Adipocyte (in vitro differentiated cells): ENCODE measurements at regions not wholly inside any gene's neighbourhood (a gene's known extent, or its start where the extent isn't known, plus 50 kb on each side); places are given as distances from the start of the nearest gene placed in this dataset.
A peak's percentile ranks its signal among the peaks of the same experiment; 100 is the strongest.
"Not testable (repeated sequence)": the region's sequence is repeated elsewhere in the genome, so short reads cannot be mapped to it uniquely, and the experiment has no call there.

ENCODE experiments used
- DNase-seq: peaks from one replicate; pipeline ENCODE4 v3.0.0-alpha.2; 2015; ENCODE audit warnings: low read depth
- H3K27me3 ChIP-seq: replicated peaks from 2 replicates; pipeline ENCODE4 v1.7.0; 2013; ENCODE audit warnings: mild to moderate bottlenecking, low read length, moderate library complexity; ENCODE audit not compliant: control insufficient read depth, insufficient read depth
- H3K36me3 ChIP-seq: 2 replicates; pipeline ENCODE4 v1.7.0; 2013; ENCODE audit warnings: low read length, mild to moderate bottlenecking, moderate library complexity; ENCODE audit not compliant: control insufficient read depth, insufficient read depth, severe bottlenecking
- H3K4me1 ChIP-seq: 2 replicates; pipeline ENCODE4 v1.7.0; 2013; ENCODE audit warnings: mild to moderate bottlenecking, low read length, moderate library complexity; ENCODE audit not compliant: control insufficient read depth, insufficient read depth
- H3K4me3 ChIP-seq: 2 replicates; pipeline ENCODE4 v1.7.0; 2013; ENCODE audit warnings: mild to moderate bottlenecking, low read length, moderate library complexity
- H3K9ac ChIP-seq: 2 replicates; pipeline ENCODE4 v1.7.0; 2013; ENCODE audit warnings: mild to moderate bottlenecking, low read length, moderate library complexity
- H3K9me3 ChIP-seq: 2 replicates; pipeline ENCODE4 v1.7.0; 2013; ENCODE audit warnings: mild to moderate bottlenecking, low read length, moderate library complexity; ENCODE audit not compliant: control insufficient read depth

DNA sequence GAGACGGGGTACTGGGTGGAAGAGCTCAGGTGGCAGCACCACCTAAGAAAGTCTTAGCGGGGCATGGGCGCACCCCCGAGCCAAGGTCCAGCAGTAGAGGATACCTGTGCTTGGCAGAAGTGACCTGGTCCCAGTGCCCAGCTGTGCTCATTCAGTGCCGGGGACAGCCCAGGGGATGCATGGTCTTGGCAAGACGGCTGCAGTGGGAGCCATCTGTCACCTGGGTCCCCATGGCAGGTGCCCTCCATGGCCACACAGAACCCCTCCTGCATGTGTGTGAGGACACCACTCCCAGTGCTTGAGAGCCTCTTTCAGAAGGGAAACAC, 664.7 kb downstream of the QKI start:
- DNase-seq: no peak

DNA sequence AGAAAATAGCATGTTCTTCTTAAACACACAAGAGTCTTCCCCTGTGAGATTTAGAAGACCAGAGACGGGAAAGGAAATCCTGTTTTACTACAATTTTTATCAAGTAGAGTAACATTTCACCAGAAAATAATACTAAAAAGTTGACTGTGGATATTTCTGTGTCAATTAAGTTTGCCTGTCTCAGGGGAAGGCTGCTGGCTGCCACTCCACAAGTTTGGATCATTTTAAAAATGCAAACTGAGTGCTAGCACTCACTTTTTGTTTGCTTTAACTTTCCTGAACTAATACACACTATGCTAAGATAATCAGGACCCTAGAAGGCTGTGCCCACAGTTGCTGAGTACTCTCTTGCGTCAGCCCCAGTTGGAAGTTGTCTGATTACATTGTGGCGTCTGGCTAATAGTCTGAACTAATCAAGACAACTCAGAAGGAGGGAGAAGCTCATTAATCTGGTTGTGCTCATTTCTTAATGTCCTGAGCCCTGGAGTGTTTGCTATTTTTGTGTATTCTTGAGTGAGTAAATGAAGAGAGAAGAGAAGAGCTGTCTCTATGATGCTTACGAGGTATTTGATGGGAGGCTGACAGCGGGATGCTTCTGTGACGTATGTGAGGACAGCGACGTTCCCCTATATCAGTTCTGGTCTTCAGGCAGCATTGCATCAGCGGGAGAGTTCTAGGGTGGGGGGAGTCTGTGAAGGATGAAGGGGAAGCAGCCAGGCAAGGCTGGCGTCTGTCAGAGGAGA, 664.2 kb downstream of the QKI start:
- peaks cover 10% of the 10 kb centered on the region for H3K4me1 ChIP-seq
- no peaks in the 10 kb centered on the region for H3K27me3 ChIP-seq
- DNase-seq: no peak
- no peak overlapping the region for H3K4me3 ChIP-seq
- no peaks in the 10 kb centered on the region for H3K9me3 ChIP-seq
- H3K36me3 ChIP-seq: no peaks in the 10 kb centered on the region
- no peak overlapping the region for H3K9ac ChIP-seq

More for the DNA sequence above, 664.7 kb downstream of the QKI start:
- Histone ChIP-seq H3K36me3 (no peaks in the 10 kb centered on the region), H3K9ac (no peak overlapping the region), H3K27me3 (no peaks in the 10 kb centered on the region), H3K4me1 (peaks cover 10% of the 10 kb centered on the region), H3K4me3 (no peak overlapping the region), H3K9me3 (no peaks in the 10 kb centered on the region)

DNA sequence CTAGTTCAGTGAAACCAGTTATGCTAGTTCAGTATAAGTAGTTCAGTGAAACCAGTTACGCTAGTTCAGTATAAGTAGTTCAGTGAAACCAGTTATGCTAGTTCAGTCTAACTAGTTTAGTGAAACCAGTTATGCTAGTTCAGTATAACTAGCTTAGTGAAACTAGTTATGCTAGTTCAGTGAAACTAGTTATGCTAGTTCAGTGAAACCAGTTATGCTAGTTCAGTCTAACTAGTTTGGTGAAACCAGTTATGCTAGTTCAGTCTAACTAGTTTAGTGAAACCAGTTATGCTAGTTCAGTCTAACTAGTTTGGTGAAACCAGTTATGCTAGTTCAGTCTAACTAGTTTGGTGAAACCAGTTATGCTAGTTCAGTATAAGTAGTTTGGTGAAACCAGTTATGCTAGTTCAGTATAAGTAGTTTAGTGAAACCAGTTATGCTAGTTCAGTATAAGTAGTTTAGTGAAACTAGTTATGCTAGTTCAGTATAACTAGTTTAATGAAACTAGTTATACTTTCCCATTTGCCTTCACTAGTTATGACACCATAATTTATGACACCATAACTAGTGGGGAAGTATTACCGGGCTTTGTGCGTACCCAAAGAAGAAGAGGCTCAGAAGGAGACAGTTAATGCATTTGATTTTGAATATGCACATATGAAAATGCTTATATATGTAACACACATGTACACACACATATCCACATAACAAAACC, 662.5 kb downstream of the QKI start:
- not testable (repeated sequence) for H3K9ac ChIP-seq, H3K4me3 ChIP-seq, H3K27me3 ChIP-seq, DNase-seq, H3K9me3 ChIP-seq, H3K36me3 ChIP-seq
- peaks cover 10% of the 10 kb centered on the region for H3K4me1 ChIP-seq

DNA sequence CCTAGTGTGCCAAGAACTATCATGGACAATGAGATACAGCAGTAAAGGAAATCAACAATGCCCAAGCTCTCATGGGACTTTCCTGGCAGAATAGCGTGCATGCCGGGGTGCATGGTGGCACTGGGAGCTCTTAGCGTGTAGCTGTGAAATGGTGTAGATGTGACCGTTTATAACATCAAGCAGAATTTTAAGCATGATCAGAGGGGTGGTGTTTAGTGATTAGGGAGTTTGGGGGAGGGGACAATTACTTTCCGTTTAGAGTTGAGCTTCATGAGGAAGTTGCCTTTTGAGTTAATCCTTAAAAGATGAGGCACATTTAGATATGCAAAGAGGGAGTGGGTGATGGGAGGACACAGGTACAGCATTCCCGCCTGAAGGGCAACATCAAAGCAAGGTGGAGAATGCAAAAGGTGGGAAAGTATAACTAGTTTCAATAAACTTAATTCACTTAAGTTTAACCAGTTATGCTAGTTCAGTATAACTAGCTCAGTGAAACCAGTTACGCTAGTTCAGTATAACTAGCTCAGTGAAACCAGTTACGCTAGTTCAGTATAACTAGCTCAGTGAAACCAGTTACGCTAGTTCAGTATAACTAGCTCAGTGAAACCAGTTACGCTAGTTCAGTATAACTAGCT, 661.6 kb downstream of the QKI start:
- Histone ChIP-seq H3K27me3 (no peaks in the 10 kb centered on the region), H3K9me3 (peaks cover 7% of the 10 kb centered on the region), H3K4me1 (peaks cover 10% of the 10 kb centered on the region), H3K9ac (no peak overlapping the region), H3K4me3 (no peak overlapping the region), H3K36me3 (no peaks in the 10 kb centered on the region)
- DNase-seq: no peak

DNA sequence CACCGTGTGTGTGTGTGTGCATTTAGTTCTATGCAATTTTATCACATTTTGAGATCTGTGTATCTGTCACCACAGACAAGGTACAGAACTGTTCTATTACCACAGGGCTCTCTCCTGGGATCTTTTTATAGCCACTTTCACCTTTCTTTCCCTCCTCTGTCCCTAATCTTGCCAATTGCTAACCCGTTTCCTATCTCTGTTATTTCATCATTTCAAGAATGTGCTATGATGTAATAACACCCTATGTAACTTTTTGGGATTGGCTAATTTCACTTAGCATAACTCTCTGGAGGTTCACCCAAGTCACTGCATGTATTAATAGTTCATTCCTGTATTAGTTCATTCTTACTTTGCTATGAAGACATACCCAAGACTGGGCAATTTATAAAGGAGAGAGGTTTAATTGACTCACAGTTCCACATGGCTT, 657.7 kb downstream of the QKI start:
- peaks cover 3% of the 10 kb centered on the region for H3K4me1 ChIP-seq
- peaks cover 7% of the 10 kb centered on the region for H3K9me3 ChIP-seq

DNA sequence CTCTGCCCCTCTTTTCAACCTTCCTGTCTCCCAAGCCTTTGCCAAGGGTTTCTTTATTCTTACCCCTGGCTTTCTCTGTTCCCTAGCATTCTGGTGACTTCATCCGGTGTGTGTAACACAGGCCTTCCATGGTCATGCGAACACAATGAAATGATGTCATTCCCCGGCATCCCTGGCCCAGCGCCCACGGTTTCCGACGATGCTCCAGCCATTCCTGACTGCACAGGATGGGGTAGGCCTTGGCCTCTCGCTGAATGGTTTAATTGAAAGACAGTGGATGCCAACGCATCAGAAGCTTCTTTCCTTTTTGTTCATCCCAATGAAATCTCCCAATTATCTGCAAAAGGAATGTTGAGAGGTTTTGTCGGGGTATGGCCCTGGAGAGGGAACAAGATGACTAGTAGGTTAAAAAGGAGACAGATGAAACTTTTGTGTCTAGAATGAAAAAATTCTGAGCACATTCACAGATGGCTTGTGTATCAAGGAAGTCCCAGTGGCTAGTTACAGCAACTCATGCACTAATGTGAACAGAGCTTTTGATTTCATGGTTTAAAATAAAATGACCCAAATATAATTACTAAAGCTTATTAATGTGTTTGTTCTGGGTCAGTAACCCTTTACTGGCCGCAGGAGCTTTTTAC, 655.0 kb downstream of the QKI start:
- Histone ChIP-seq H3K4me1 (peaks cover 13% of the 10 kb centered on the region), H3K36me3 (no peaks in the 10 kb centered on the region), H3K9me3 (peaks cover 7% of the 10 kb centered on the region), H3K4me3 (no peak overlapping the region), H3K27me3 (no peaks in the 10 kb centered on the region), H3K9ac (no peak overlapping the region)
- DNase-seq: no peak

More for the DNA sequence above, 657.7 kb downstream of the QKI start:
- no peaks in the 10 kb centered on the region for H3K36me3 ChIP-seq
- H3K27me3 ChIP-seq: no peaks in the 10 kb centered on the region
- no peak overlapping the region for H3K9ac ChIP-seq
- H3K4me3 ChIP-seq: no peak overlapping the region
- DNase-seq: no peak

DNA sequence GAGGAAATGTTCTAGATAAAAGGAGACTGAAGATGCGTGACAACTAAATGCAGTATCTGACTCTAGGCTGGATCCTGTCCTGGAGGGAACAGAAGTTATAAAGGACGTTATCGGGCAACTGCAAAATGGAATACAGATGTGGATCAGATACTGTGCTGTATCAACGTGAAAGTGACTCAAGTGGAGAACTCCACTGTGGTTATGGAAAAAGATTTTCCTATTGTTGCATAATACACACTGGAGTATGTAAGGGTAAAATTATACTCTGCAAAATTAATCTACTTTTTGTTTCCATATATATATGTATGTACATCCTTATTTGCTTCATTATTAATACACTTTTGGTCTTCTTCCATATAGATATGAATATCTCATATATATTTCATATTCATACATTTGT, 654.0 kb downstream of the QKI start:
- no peaks in the 10 kb centered on the region for H3K36me3 ChIP-seq
- no peak overlapping the region for H3K9ac ChIP-seq
- DNase-seq: no peak
- H3K4me1 ChIP-seq: peaks cover 13% of the 10 kb centered on the region
- peak overlapping the region; percentile 36 for H3K4me3 ChIP-seq
- no peaks in the 10 kb centered on the region for H3K27me3 ChIP-seq
- peaks cover 7% of the 10 kb centered on the region for H3K9me3 ChIP-seq

DNA sequence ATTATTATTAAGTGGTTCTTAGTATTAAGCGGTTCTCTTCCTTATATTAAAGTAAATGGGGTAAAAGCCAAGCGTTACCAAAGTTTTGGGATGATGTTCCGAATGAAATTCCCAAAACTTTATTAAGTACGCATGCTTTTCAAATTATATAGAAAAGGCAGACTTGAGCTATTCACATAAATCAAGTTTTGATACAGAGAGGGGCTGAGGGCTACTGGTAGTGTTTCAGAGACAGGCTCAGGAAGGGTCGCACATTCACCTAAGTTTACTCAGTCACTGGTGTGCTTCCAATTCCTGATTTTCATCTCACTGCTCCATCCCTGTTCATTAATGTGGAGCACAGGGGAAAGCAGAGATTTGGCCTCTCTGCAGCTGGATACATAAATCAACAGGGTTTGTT, 652.2 kb downstream of the QKI start:
- peaks cover 13% of the 10 kb centered on the region for H3K4me1 ChIP-seq
- H3K9me3 ChIP-seq: no peaks in the 10 kb centered on the region
- H3K4me3 ChIP-seq: no peak overlapping the region
- H3K27me3 ChIP-seq: no peaks in the 10 kb centered on the region
- DNase-seq: no peak
- no peaks in the 10 kb centered on the region for H3K36me3 ChIP-seq
- no peak overlapping the region for H3K9ac ChIP-seq

DNA sequence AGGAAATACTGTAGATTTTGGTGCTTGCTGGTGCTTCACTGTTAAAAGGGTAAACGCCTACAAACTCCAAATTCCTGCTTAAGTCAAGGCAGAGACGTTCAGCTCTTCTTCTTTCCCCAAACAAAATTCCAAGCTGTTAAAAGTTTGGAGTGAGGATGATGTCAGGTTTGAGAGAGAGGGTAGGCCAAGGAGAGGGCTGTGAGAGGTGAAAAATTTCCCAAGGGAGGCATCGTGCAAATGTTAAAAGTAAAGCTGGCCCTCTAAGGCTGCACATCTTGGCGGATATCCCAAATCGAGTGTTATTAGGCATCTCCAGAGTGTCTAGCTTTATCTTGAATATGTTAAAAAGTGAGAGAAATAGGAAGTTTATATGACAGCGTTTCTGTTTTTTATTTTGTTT, 651.8 kb downstream of the QKI start:
- Histone ChIP-seq H3K27me3 (no peaks in the 10 kb centered on the region), H3K4me1 (peaks cover 13% of the 10 kb centered on the region), H3K9ac (no peak overlapping the region), H3K36me3 (no peaks in the 10 kb centered on the region), H3K9me3 (no peaks in the 10 kb centered on the region), H3K4me3 (no peak overlapping the region)
- DNase-seq: no peak

DNA sequence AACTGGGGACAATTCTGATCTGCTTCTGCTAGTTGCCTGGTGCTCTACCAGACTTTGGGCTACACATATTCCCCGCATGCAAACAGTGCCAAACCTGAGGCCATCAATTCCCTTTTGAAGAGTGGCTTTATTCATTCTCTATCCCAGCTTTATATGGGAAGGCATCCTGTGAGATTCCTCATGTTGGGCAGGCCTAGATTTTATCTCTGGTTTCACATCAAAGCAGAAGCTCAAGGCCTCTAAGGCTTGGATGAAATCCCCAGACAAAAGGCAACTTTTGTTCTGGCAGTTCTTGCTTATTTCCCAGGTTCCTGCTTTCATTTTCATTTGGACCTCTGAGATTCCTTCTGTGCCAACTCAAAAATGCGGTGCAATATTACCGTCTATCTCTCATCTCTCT, 648.8 kb downstream of the QKI start:
- peaks cover 11% of the 10 kb centered on the region for H3K4me1 ChIP-seq
- DNase-seq: no peak
- no peaks in the 10 kb centered on the region for H3K9me3 ChIP-seq
- H3K9ac ChIP-seq: no peak overlapping the region
- no peaks in the 10 kb centered on the region for H3K36me3 ChIP-seq
- no peak overlapping the region for H3K4me3 ChIP-seq
- no peaks in the 10 kb centered on the region for H3K27me3 ChIP-seq

DNA sequence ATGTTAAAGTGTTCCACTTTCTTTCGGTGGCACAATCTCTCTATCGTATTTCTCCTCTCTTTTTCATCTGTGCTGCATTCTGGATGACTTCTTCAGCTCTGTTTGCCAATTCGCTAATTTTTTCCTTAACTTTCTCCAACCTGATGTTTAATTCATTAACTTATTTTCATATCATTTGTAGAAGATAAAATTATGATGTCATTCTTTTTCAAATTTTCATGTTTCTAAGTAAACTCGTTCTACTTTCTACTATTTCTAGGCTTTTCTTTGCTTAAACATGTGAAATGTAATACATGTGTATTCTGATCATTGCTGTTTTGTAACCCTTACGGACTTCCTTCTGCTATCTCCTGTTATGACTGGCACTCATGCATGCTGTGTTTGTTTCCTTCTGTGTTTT, 648.4 kb downstream of the QKI start:
- Histone ChIP-seq H3K4me3 (no peak overlapping the region), H3K36me3 (no peaks in the 10 kb centered on the region), H3K9me3 (no peaks in the 10 kb centered on the region), H3K9ac (no peak overlapping the region), H3K4me1 (peaks cover 10% of the 10 kb centered on the region), H3K27me3 (no peaks in the 10 kb centered on the region)
- no peak for DNase-seq
